Epithelial cell of proximal tubule (primary cell): ENCODE measurements at regions not wholly inside any gene's neighbourhood (a gene's known extent, or its start where the extent isn't known, plus 50 kb on each side); places are given as distances from the start of the nearest gene placed in this dataset.

ENCODE experiments used
- DNase-seq: peaks from one replicate; pipeline ENCODE4 v3.0.0-alpha.2; 2011; ENCODE audit warnings: low read depth
- H3K4me3 ChIP-seq: 2 replicates; pipeline ENCODE4 v1.5.1; 2011; ENCODE audit warnings: low read depth, mild to moderate bottlenecking, low read length
- CTCF ChIP-seq: conservative IDR thresholded peaks from 2 replicates; pipeline ENCODE4 v1.5.1; 2012; ENCODE audit warnings: low read depth, mild to moderate bottlenecking, low read length

GRCh38 chr7:118615681-118616080 is 391.2 kb downstream of the ANKRD7 start:
- H3K4me3 ChIP-seq: no peak overlapping the region
- TF ChIP-seq CTCF: no peak
- DNase-seq: no peak

GRCh38 chr7:118621810-118622360 is 397.4 kb downstream of the ANKRD7 start:
- H3K4me3 ChIP-seq: no peak overlapping the region
- no peak for DNase-seq
- TF ChIP-seq CTCF: no peak

- DNase-seq: no peak
- no peak for TF ChIP-seq CTCF
- H3K4me3 ChIP-seq: no peak overlapping the region
Observed at GRCh38 chr7:118626739-118627138, 402.2 kb downstream of the ANKRD7 start.

- no peak for TF ChIP-seq CTCF
- DNase-seq: no peak
- no peak overlapping the region for H3K4me3 ChIP-seq
Observed at GRCh38 chr7:118627467-118627866, 403.0 kb downstream of the ANKRD7 start.

- H3K4me3 ChIP-seq: no peak overlapping the region
- TF ChIP-seq CTCF: no peak
- no peak for DNase-seq
Observed at GRCh38 chr7:118629898-118630438, 405.5 kb downstream of the ANKRD7 start.

GRCh38 chr7:118642396-118642795 is 417.9 kb downstream of the ANKRD7 start:
- DNase-seq: no peak
- TF ChIP-seq CTCF: no peak
- no peak overlapping the region for H3K4me3 ChIP-seq

GRCh38 chr7:118644346-118644745 is 419.8 kb downstream of the ANKRD7 start:
- TF ChIP-seq CTCF: no peak
- DNase-seq: no peak
- no peak overlapping the region for H3K4me3 ChIP-seq
